SK-N-MC (cell line): ENCODE measurements at regions not wholly inside any gene's neighbourhood (a gene's known extent, or its start where the extent isn't known, plus 50 kb on each side); places are given as distances from the start of the nearest gene placed in this dataset.

Source experiments
- DNase-seq: peaks from one replicate; pipeline ENCODE4 v3.0.0-alpha.2; 2011; ENCODE audit warnings: low read depth, low spot score
- H3K27ac ChIP-seq: fragments of 200-600 bp; sonication (generic); 2 replicates; pipeline ENCODE4 v1.5.1; 2016; ENCODE audit warnings: mixed run types
- H3K36me3 ChIP-seq: fragments of 200-600 bp; sonication (generic); 2 replicates; pipeline ENCODE4 v1.6.1; 2017; ENCODE audit warnings: antibody characterized with exemption, low read length, mixed read lengths; ENCODE audit not compliant: insufficient read depth
- H3K4me3 ChIP-seq: fragments of 200-600 bp; sonication (generic); 2 replicates; pipeline ENCODE4 v1.5.1; 2016
- H3K9ac ChIP-seq: fragments of 200-600 bp; sonication (generic); 2 replicates; pipeline ENCODE4 v1.8.0; 2017; ENCODE audit warnings: mixed run types, mixed read lengths; ENCODE audit not compliant: insufficient read length
- H3K9me3 ChIP-seq: fragments of 200-600 bp; sonication (generic); 2 replicates; pipeline ENCODE4 v1.6.1; 2017; ENCODE audit warnings: low read depth, mild to moderate bottlenecking, antibody characterized with exemption, low read length, moderate library complexity, mixed read lengths
- EZH2 ChIP-seq: fragments of 200-600 bp; sonication (generic); IDR thresholded peaks from one replicate; pipeline ENCODE4 v1.6.1; 2017; ENCODE audit warnings: antibody characterized with exemption
- FOXP2 ChIP-seq: optimal IDR thresholded peaks from 2 replicates; pipeline ENCODE3; 2011; ENCODE audit warnings: mild to moderate bottlenecking, moderate library complexity; ENCODE audit not compliant: insufficient read depth; ENCODE audit errors: extremely low read length, control extremely low read depth
- POLR2AphosphoS5 ChIP-seq: IDR thresholded peaks from 2 replicates; pipeline ENCODE4 v1.6.1; 2012; ENCODE audit warnings: mild to moderate bottlenecking, low read depth, low read length, borderline replicate concordance

GRCh38 chr15:69744391-69745162, 292.0 kb downstream of the RPLP1 start:
- TF ChIP-seq POLR2AphosphoS5, result no peak
- TF ChIP-seq FOXP2, result no peak
- no peak for TF ChIP-seq EZH2
- Histone ChIP-seq H3K36me3 (no peaks in the 10 kb centered on the region), H3K4me3 (no peak overlapping the region), H3K9me3 (no peaks in the 10 kb centered on the region; the same call in 1 of the 2 replicates), H3K9ac (no peak overlapping the region), H3K27ac (no peak overlapping the region)
- no peak for DNase-seq

DNA sequence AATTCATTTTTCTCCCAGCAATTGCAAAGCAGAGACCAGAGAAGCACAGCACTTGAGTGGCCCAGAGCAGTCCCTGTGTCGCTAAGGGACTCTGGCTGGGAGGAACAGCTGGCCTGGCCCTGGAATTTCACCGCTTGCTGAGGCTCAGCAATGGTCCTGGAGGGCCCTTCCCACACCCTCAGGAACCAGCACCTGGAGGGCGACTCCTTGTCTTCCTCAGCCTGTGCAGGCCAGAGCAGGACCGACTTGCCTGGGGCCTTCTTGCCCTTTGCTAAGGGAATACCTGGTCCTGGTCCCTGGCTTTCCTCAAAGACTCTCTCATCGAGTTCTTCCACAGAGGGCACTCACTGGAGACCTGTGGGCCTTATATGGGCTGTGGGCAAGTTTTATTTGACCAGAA, 294.6 kb downstream of the RPLP1 start:
- no peak for DNase-seq
- no peaks in the 10 kb centered on the region for H3K9me3 ChIP-seq
- no peak for TF ChIP-seq FOXP2
- no peak for TF ChIP-seq POLR2AphosphoS5
- TF ChIP-seq EZH2, result no peak

GRCh38 chr15:69748131-69748530, 295.5 kb downstream of the RPLP1 start:
- no peak for DNase-seq
- no peak overlapping the region for H3K27ac ChIP-seq
- H3K9me3 ChIP-seq, result no peaks in the 10 kb centered on the region
- no peaks in the 10 kb centered on the region for H3K36me3 ChIP-seq
- no peak overlapping the region for H3K4me3 ChIP-seq
- no peak overlapping the region for H3K9ac ChIP-seq
- TF ChIP-seq FOXP2 (no peak), POLR2AphosphoS5 (no peak), EZH2 (no peak)

More for the DNA sequence above, 294.6 kb downstream of the RPLP1 start:
- Histone ChIP-seq H3K36me3 (no peaks in the 10 kb centered on the region), H3K4me3 (no peak overlapping the region), H3K27ac (no peak overlapping the region), H3K9ac (no peak overlapping the region)

DNA sequence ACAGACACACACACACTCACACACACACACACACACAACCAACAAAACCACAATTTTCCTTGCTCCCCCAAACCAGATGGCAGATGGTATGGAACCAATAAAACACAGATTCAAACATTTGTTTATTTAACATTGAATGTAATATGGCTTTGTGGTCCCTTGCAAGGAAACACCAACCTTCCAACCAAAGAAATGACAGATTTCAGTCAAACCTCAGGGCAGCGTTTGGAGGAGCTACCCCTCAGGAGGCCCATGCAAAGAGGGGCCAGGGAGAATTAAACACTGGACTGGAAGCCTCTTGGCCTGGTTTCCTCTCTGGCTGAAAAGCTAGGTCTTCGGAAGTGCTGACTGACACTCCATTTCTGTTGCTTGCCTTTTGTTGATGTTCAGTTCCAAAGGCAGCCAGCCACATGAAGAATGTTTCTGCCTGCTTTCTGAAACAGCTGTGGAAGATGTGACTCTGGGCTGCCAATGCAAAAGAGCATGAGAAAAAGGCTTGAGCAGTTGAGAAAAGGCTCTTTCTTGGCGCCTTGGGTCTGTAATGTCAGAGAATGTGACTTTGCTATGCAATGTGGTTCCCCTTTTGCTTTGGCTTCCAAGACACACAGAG, 296.1 kb downstream of the RPLP1 start:
- no peak overlapping the region for H3K9ac ChIP-seq
- H3K4me3 ChIP-seq, result no peak overlapping the region
- no peaks in the 10 kb centered on the region for H3K36me3 ChIP-seq
- no peak overlapping the region for H3K27ac ChIP-seq
- H3K9me3 ChIP-seq, result no peaks in the 10 kb centered on the region
- TF ChIP-seq FOXP2 (no peak), POLR2AphosphoS5 (no peak), EZH2 (no peak)
- DNase-seq, result no peak

DNA sequence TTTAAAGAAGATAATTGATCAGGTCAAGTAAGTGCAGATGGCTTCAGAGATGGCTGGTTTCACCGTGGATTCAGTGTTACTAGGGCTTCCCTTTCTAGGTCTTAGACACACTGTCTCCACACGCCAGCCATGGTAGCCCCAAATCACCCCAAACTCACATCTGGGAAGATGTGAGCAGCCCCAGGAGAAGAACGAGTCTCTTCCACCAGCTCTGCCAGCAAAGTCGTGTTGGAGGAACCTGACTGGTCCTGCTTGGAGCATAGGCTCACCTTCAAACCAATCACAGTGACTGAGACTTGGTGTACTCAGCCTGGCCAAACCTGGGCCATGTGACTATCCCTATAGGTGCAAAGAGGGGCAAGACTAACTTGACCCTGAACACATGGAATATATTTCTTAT, 296.7 kb downstream of the RPLP1 start:
- no peaks in the 10 kb centered on the region for H3K9me3 ChIP-seq
- no peak overlapping the region for H3K9ac ChIP-seq
- H3K27ac ChIP-seq, result no peak overlapping the region
- TF ChIP-seq POLR2AphosphoS5, result no peak
- TF ChIP-seq EZH2, result no peak
- no peak for TF ChIP-seq FOXP2
- no peak for DNase-seq
- H3K4me3 ChIP-seq, result no peak overlapping the region
- H3K36me3 ChIP-seq, result no peaks in the 10 kb centered on the region

DNA sequence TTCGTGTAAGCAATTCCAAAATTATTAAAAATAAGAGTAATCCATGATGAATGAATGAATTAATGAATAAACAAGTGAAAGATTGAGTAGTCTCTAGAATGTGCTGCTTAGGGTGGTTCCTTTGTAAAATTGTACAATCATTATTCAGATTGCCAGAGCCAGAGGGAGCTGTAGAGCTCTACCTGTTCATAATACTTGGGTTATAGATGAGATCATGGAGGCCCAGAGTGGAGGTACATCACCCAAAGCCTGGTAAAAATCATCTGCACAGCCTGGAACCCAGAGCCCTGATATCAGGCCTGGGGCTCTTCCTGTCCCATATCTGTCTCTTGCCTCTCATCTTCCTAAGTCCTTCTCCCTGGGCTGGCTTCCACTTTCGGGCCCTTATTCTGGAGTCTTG, 297.2 kb downstream of the RPLP1 start:
- no peaks in the 10 kb centered on the region for H3K9me3 ChIP-seq
- no peak for TF ChIP-seq EZH2
- no peak for TF ChIP-seq POLR2AphosphoS5
- TF ChIP-seq FOXP2, result no peak
- H3K27ac ChIP-seq, result no peak overlapping the region
- H3K36me3 ChIP-seq, result no peaks in the 10 kb centered on the region
- DNase-seq, result no peak
- no peak overlapping the region for H3K9ac ChIP-seq
- no peak overlapping the region for H3K4me3 ChIP-seq

DNA sequence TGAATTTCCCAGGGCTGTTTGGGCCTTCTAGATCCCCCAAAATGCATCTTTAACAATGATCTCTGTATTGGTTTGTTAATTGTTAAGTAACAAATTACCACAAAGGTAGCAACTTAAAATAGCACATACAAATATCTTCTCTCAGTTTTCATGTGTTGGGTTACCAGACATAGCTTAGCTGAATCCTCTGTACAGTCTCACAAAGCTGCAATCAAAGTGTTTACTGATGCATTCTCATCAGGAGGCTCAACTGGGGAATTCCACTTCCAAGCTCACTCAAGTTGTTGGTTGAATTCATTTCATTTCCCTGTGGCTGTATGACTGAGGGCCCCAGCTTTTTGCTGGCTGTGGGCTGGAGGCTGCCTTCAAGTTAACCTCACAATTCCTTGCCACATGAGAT, 297.6 kb downstream of the RPLP1 start:
- TF ChIP-seq FOXP2 (no peak), POLR2AphosphoS5 (no peak), EZH2 (no peak)
- H3K9me3 ChIP-seq, result no peaks in the 10 kb centered on the region
- DNase-seq, result no peak
- H3K27ac ChIP-seq, result no peak overlapping the region
- no peaks in the 10 kb centered on the region for H3K36me3 ChIP-seq
- no peak overlapping the region for H3K9ac ChIP-seq
- no peak overlapping the region for H3K4me3 ChIP-seq

DNA sequence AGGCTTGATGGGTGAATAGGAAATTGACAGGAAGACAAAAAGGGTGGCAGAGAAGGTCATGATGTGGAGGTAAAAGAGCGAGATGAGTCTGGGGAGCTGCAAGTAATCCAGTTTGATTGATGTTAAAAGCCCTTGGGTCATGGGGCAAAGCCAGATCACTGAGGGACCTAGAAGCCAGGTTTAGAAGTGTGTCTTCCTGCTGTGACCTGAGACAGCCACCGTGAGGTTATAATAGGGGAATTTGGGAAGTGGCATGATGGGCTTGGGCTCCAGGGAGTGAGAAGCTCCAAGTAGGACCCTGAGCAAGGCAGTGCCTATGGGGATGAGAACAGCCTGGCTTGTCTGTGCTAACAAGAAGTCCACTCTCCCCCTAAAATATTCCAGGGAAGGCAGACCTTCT, 298.5 kb downstream of the RPLP1 start:
- Histone ChIP-seq H3K9ac (no peak overlapping the region), H3K36me3 (no peaks in the 10 kb centered on the region), H3K9me3 (no peaks in the 10 kb centered on the region), H3K27ac (no peak overlapping the region), H3K4me3 (no peak overlapping the region)
- DNase-seq, result no peak
- TF ChIP-seq POLR2AphosphoS5, result no peak
- no peak for TF ChIP-seq FOXP2
- no peak for TF ChIP-seq EZH2

GRCh38 chr15:69751566-69751965, 298.9 kb downstream of the RPLP1 start:
- H3K9me3 ChIP-seq, result no peaks in the 10 kb centered on the region
- H3K4me3 ChIP-seq, result no peak overlapping the region
- H3K27ac ChIP-seq, result no peak overlapping the region
- no peak for DNase-seq
- H3K36me3 ChIP-seq, result no peaks in the 10 kb centered on the region
- no peak overlapping the region for H3K9ac ChIP-seq
- TF ChIP-seq FOXP2 (no peak), EZH2 (no peak), POLR2AphosphoS5 (no peak)
